ENCODE measurements at regions not wholly inside any gene's neighbourhood (a gene's known extent, or its start where the extent isn't known, plus 50 kb on each side); places are given as distances from the start of the nearest gene placed in this dataset.
"Not testable (repeated sequence)": the region's sequence is repeated elsewhere in the genome, so short reads cannot be mapped to it uniquely, and the experiment has no call there.

GRCh38 chr3:159038405-159038804 lies 236.6 kb downstream of the MFSD1 start:
- in situ Hi-C loops (cut with HindIII; ENCODE audit: low sequenced_read_pairs) = no loop called here

DNA sequence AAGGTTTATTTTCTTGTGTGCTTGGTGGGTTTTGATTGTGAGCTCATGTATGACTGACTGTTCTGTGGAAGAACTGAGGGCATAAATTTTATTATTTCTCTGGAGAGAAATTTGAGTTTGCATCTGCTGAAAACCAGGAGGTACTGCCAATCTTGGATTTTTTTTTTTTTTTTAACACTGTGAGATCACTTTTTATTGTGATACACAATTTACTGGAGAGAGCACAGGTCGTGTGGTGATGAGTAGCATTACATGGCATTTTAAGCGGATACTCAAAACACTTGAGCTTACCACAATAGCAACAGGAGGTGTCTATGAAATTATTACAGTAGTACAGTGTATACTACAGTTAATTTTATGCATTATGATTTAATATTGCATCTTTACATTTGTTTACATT lies 237.4 kb downstream of the MFSD1 start:
- in situ Hi-C loops (cut with HindIII; ENCODE audit: low sequenced_read_pairs) = no loop called here

DNA sequence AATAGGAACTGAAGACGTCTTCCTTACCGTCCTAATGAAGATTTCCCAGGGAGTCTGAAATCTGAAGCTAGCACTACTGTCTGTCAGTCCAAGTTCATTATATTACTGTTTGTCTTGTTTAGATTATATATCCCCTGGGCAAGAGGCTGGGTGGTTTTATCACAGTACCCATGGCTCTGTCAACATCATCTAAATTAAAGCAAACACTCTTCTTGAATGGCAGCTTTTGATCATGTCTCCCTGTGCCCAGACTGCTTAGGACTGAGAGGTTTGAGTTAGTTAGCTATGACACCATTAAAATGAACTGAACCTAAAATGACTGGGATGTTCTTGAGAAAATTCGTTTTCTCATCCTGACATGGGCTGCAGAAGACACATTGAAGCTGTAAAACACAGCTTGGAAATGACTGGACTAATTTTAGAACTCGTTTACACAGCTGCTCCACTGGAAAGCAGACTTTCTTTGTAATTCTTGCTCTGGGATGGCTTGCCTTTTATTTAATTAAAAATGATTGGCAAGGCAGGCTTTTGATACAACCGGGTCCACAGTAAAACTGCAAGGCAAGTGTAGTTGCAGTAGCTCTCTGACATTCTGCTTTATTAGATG lies 243.5 kb downstream of the MFSD1 start:
- in situ Hi-C loops (cut with HindIII; ENCODE audit: low sequenced_read_pairs) = no loop called here

DNA sequence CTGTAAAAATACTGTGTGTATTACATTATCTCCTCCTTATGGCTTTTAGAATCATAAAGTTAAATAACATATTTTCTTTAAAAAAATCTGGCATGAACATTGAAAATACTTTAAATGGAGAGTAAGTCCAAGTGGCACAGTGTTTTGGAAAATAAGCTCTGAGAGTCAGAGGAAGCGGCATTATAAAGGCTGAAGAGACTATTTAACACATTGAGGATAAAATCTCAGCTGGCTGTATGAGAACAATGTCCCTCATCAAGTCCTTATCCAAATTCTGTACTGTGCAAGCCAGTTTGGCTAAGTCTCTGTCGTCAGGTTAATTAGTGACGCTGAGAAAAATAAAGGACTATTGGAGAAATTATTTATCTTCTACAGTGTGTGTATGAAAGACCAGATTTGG lies 245.5 kb downstream of the MFSD1 start:
- in situ Hi-C loops (cut with HindIII; ENCODE audit: low sequenced_read_pairs) = no loop called here

GRCh38 chr3:159052494-159052893 lies 250.6 kb downstream of the MFSD1 start:
- in situ Hi-C loops (cut with HindIII; ENCODE audit: low sequenced_read_pairs) = not testable (repeated sequence)

GRCh38 chr3:159057621-159058020 lies 255.8 kb downstream of the MFSD1 start:
- in situ Hi-C loops (cut with HindIII; ENCODE audit: low sequenced_read_pairs) = no loop called here

DNA sequence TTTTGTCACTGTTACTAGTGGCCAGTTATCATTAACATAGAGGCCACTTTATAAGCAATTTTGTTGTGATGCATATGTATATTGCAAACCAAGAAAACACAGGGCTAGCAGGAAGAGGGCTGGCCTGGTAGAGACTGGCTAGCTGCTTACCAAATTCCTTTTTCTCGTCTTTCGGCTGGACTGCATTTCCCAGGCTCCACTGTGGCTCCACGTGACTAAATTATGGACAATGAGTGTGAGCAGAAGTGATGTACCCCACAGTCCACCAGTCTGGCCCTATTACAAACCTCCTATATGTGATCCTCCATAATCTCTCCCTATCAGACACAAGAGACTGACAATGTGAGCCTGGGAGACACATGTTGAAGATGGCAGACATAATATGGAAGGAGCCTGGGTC lies 257.0 kb downstream of the MFSD1 start:
- in situ Hi-C loops (cut with HindIII; ENCODE audit: low sequenced_read_pairs) = no loop called here

DNA sequence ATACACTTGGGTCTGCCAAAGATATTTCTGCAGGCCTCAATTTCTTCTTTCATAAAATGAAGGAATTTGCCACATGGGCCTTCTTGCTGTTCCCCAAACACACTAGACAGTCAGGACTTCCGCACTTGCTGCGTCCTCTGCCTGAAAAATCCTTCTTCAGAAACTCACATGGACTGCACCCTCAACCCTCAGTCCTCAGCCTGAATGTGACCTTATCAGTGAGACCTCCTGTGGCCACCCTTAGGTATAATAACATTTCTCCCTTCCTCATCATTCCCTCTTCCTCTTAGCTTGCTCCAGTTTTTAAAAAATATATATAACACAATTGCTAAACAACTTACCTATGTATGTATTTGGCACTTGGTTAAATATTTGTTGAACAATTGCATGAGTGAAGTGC lies 257.5 kb downstream of the MFSD1 start:
- in situ Hi-C loops (cut with HindIII; ENCODE audit: low sequenced_read_pairs) = no loop called here

GRCh38 chr3:159062734-159063410 lies 261.0 kb downstream of the MFSD1 start:
- in situ Hi-C loops (cut with HindIII; ENCODE audit: low sequenced_read_pairs) = no loop called here

GRCh38 chr3:159069091-159069490 lies 267.2 kb downstream of the MFSD1 start, which contains the start of gene IQCJ:
TSS of gene IQCJ (plus strand) at chr3:159069319.
- in situ Hi-C loops (cut with HindIII; ENCODE audit: low sequenced_read_pairs) = no loop called here

DNA sequence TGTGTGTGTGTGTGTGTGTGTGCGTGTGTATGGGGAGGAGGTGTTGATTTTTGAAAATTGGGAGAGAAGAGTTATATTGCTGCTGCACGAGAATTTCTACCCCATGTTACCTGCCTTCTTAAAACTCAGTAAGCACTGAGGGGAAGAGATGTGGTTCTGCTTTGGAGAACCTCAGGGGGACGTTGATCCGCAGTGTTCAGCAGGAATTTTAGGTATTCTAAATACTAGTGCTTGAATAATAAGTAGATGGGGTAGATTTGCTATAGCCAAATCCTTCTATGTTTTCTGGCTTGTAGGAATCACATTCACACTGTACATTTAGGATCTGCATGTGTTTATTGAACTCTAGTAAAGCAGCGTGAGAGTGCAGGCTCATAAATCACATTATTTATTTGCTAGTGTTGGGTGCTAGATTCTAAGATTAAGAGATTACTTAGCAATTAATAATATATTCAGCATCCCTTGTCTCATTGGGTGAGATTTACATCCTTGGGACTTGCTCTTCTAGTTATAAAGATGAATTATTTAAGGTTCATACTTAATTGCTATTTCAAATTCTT lies 268.1 kb downstream of the MFSD1 start:
- in situ Hi-C loops (cut with HindIII; ENCODE audit: low sequenced_read_pairs) = no loop called here

DNA sequence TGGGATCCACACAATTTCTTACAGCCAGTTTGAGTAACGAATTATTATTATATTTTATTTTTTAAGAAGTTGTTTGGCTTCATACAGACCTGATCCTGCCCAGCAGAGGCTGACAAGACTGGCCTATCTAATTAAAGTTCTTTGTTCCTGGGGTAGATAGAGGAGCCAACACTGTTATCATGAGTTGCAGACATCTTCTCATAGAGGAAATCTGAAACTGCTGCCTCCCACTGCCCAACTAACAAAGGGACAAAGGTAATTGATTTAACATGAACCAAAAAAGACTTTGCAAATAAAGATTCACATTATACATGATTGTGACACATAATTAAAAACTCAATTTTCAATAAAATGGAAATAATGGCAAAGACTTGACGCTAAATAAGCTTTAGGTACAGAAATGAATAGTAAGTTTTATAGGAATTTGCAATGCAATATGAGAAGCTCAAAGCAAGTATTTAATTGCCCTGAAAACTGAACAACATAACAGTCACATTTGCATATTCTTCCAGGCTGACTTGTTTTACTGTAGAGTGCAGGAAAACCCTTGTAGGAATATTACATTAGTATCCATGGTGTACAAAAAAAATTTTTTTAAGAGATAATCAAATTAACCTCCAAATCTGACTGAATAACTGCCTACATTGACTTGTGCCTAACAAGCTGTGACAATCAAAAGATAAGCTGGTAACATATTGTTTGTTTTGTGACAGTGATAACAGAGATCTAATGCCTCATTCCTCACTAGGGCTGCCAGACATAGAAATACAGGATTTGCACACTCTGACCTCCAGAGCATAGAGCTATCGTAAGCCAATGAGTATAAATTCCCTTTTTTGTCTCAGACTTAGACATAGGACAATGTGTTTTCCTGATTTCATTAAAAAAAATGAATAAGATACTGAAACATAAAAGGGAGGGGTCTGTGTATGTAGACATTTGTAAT lies 273.2 kb downstream of the MFSD1 start:
- in situ Hi-C loops (cut with HindIII; ENCODE audit: low sequenced_read_pairs) = no loop called here

DNA sequence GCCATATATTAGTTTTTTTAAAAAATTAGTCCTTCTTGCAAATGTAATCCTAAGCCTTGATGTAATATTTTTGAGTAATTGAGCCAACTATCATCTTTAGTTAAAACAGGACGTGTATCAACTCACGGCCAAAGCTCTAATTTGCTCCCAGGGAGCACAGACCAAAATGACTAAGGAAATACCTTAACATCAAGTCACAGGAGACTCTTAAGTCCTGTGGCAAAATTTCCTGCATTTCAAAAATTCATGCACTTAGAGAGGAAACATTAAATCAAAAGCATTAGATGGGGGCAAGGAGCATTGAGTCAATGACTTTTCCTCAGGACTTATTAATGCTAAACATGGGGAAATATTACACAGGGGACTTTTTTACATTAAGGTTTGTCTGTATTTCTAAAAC lies 276.0 kb downstream of the MFSD1 start:
- in situ Hi-C loops (cut with HindIII; ENCODE audit: low sequenced_read_pairs) = no loop called here

- in situ Hi-C loops (cut with HindIII; ENCODE audit: low sequenced_read_pairs) = no loop called here
These were observed 278.4 kb downstream of the MFSD1 start for GRCh38 chr3:159080256-159080655.

GRCh38 chr3:159080821-159081220 lies 279.0 kb downstream of the MFSD1 start:
- in situ Hi-C loops (cut with HindIII; ENCODE audit: low sequenced_read_pairs) = no loop called here

DNA sequence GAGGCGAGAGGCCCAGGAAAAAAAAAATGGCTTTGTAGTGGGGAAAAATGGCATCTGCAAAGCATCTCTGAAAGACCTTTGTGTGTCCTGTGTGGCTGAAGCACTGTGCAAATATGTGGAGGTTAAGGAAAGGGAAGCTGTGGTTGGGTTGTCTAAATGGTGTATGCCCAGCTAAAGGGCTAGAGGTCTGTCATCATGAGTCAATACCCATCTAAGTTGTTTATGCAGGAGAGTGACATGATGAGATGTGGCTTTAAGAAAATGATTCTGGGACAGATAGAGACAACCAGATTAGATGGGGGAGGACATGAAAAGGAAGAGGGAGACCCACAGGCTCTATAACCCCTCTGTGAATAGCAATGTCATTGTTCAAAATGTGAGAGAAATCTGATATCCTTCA lies 280.7 kb downstream of the MFSD1 start:
- in situ Hi-C loops (cut with HindIII; ENCODE audit: low sequenced_read_pairs) = no loop called here

- in situ Hi-C loops (cut with HindIII; ENCODE audit: low sequenced_read_pairs) = no loop called here
These were observed 290.1 kb downstream of the MFSD1 start for GRCh38 chr3:159091936-159092335.

DNA sequence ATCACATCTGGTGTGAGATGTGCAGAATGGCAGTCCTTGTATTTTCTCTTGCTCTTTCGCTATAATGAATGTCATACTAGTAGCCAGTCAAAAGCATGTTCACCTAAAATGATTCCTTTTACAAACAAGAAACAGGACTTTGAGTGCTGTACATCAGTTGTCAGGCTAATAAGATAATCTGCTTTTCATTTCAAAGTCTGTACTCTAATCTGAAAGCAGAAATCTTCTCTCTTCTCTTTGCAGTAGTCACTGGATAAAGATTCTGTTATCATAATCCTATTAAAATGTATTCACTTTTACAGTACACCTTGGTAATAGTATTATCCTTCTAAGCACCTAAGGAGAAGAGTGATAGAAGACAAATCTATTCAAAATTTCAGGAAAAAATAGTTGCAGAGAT lies 300.1 kb downstream of the MFSD1 start:
- in situ Hi-C loops (cut with HindIII; ENCODE audit: low sequenced_read_pairs) = no loop called here

GRCh38 chr3:159112724-159113123 lies 310.9 kb downstream of the MFSD1 start:
- in situ Hi-C loops (cut with HindIII; ENCODE audit: low sequenced_read_pairs) = no loop called here

GRCh38 chr3:159113221-159113875 lies 311.5 kb downstream of the MFSD1 start:
- in situ Hi-C loops (cut with HindIII; ENCODE audit: low sequenced_read_pairs) = no loop called here

DNA sequence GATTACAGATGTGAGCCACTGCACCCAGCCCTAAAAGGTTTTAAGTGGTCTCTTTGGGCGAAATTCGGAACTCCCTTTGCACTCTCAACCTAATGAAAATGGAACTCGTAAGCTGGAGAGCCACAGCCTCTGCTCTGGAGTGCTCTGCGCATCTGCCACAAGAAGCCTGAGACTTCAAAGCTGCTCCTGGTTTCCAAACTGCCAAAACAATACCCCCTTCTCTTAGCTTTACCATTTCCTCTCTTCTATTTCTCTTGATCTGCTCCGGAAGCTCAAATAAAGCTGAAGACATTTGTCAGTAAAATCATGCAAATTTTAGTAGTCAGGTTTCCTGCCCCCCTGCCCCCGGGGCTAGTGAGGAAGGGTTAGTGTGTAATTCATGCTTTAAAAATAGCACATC lies 312.7 kb downstream of the MFSD1 start:
- in situ Hi-C loops (cut with HindIII; ENCODE audit: low sequenced_read_pairs) = no loop called here

All from endothelial cell of hepatic sinusoid (primary cell).